ENCODE measurements at regions not wholly inside any gene's neighbourhood (a gene's known extent, or its start where the extent isn't known, plus 50 kb on each side); places are given as distances from the start of the nearest gene placed in this dataset.
"Not testable (repeated sequence)": the region's sequence is repeated elsewhere in the genome, so short reads cannot be mapped to it uniquely, and the experiment has no call there.

DNA sequence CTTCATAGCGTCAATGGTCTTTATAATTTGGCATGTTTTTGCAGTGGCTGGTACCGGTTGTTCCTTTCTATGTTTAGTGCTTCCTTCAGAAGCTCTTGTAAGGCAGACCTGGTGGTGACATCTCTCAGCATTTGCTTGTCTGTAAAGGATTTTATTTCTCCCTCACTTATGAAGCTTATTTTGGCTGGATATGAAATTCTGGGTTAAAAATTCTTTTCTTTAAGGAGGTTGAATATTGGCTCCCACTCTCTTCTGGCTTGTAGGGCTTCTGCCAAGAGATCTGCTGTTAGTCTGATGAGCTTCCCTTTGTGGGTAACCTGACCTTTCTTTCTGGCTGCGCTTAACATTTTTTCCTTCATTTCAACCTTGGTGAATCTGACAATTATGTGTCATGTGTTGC is 250.0 kb upstream of the CTNNB1 start:
- not testable (repeated sequence) for DNase-seq (ENCODE audit: low read depth)

DNA sequence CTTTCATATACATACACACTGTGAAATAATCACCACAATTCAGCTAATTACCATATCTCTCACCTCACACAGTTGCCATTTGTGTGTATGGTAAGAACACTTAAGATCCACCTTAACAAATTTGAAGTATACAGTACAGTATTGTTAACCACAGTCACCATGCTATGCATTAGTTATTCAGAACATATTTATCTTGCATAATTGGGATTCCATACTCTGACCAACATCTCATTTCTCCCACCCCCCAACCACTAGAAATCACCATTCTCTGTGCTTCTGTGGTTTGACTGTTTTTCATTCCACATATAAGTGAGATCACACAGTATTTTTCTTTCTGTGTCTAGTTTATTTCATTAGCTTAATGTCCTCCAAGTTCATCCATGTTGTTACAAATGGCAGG is 247.7 kb upstream of the CTNNB1 start:
- no peak for DNase-seq (ENCODE audit: low read depth)

DNA sequence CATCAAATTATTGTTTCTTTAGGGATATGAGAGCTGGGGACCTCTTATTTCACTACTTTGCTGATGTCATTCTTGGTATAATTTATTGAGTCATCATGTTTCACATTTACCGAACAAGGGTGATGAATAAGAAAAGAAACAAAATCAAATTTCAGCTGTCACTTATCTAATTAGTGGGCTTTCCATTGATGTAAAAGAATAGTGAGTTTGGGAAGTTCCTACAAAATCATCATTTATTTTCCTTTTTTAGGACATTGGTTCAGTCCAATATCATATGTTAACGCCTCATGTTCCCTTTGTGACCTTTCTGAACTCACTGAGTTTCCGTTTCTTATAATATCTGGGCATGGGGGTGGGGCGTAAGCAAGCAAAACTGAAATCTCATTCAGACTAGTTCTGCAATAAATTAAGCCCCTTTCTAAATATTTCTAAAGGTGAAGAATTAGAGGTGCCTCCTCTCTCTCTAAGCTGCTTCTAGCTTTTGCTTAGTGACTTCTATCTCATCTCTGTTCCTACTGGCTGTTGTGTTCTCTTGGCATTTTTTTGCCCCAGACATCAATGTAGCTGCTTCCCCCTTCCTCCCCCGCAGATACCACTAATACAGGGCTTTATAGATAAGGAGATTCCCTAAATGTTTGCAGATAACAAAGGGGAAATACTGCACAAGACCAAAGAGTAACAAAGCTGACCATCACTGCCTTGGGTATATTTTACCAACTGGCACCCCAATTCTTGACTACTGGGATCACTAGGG is 238.0 kb upstream of the CTNNB1 start:
- no peak for DNase-seq (ENCODE audit: low read depth)

DNA sequence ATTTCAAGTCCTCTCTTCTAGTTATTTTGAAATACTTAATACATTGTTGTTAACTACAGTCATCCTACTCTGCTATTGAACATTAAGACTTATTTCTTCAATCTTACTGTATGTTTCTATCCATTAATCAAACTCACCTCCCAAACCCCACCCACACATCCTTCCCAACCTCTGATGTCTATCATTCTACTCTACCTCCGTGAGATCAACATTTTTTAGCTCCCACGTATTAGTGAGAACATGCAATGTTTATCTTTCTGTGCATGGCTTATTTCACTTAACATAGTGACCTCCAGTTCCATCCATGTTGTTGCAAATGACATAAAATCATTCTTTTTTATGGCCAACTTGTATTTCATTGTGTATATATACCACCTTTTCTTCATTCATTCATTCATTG is 236.6 kb upstream of the CTNNB1 start:
- no peak for DNase-seq (ENCODE audit: low read depth)

- DNase-seq (ENCODE audit: low read depth), result no peak
Measured at GRCh38 chr3:40968666-40969065, 230.6 kb upstream of the CTNNB1 start.

DNA sequence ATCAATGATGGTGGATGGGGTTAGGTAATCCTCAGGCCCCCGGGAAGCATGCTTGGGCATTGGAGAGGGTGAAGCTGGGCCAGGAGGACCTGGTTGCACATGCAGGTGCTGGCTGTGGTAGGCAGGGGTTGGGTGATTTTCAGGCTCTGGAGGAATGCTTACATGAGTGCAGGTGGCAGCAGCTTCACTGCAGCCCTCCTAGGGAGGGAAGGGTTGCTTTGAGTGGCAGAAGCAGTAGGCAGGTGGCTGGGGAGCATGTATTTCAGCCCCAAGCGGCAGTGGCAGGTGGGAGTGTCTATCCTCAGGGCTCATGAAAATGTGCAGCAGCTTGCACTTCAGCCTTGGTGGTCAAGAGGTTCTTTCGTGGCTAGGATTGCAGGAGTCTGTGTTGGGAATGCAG is 230.0 kb upstream of the CTNNB1 start:
- no peak for DNase-seq (ENCODE audit: low read depth)

DNA sequence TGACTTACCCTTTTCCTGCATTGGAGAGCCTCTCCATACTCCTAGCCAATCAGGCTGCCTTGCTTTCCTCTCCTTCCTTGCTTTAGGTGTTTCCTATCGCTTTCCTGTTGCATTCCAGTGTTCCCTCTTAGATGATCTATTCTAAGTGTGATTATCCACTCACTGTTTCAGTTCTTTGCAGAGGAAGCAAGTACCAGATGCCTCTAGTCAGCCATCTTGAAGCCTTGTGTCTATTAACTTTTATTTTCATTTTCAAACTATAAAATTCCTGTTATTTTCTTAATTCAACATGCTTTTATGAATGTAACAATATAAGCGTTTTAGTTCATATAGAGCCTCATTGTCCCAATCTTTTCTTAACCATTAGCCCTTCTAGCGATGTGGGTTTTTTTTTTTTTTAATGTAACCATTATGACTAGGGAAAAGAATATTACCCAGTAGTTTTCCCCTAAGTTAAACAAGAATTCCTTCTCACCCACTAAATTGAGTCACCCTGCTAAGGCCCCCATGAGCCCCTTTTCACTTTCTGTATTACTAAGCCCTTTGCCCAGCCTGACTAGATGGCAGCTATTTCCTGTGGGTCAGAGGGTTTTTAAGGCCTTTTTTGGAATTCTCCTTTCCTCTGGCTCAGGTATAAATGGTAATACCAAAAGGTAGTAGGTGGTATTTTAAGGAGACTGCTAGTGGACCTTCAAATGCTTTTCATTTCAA is 229.4 kb upstream of the CTNNB1 start:
- no peak for DNase-seq (ENCODE audit: low read depth)

GRCh38 chr3:40971191-40972168 is 227.8 kb upstream of the CTNNB1 start:
- DNase-seq (ENCODE audit: low read depth), result no peak

DNA sequence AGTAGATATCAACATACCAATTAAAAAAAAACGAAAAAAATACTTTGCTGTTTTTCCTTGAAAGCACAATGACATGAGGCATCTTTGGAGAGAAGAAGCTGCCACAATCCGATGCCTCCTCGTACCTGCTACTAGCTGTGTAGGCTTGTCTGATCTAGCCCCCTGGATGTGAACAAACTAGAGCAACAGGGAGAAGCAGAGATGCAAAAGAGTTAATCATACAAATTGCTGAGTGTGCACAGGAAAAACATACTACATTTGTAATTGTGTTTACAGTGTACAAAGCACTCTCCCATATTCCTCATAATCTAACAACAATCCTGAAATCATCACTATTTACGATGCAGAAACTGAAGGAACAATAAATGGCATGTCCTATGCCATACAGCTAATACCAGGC is 227.0 kb upstream of the CTNNB1 start:
- no peak for DNase-seq (ENCODE audit: low read depth)

DNA sequence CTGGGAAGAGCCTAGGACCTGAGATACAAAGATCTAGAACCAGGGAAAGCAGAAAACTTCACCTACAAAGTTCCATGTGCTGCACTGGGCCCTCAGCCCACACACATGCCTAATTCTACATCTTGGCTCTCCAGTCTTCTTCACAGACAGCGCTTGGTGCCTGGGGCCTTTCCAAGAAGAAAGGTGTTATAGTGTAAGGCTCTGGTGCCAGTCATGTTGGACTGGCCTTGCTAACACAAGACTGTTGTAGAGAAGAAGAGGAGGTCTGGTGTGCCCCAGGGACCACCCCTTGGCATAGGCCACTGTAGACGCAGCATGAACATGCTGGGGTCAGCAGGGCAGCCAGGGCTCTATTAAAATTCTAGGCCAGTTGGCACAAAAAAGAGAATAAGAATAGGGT is 226.2 kb upstream of the CTNNB1 start:
- no peak for DNase-seq (ENCODE audit: low read depth)

DNA sequence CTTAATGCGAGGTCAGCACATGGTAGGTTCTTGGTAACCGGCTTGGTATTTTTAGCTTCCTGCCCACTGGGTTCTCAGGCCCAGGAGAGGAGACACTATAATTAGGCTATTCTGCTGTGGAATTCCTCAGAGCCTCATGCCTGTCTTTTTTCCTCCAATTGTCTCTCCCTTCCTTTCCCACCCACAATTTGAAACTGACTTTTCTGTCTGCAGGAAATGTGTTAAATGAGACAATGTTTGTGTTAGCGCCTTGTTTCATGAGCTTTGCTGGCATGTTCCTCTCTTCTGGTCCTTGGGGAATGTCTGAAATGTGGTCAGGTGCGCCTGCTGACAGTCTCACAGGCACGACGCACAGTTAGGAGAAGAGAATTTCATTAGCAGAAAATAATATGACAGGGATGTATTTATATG is 223.6 kb upstream of the CTNNB1 start:
- no peak for DNase-seq (ENCODE audit: low read depth)

- DNase-seq (ENCODE audit: low read depth), result no peak
Measured at GRCh38 chr3:40976241-40976640, 223.1 kb upstream of the CTNNB1 start.

DNA sequence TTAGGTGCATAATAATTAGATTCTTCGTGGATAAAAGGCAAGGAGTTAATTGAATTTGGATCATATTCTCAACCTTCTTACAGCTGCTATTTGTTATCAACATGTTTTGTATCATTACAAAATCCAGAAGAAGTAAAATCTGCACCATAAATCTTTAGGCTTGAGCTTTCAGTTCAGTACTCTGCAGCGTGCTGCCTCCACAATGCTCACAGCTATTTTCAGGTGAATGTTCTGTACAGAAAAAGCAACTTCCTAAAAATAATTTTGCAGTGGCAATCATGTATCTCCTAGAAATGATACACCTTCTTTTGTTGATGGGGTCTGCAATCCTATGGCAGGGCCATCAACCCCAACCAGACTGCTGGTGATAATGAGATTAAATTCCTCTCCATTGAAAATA is 220.9 kb upstream of the CTNNB1 start:
- no peak for DNase-seq (ENCODE audit: low read depth)

DNA sequence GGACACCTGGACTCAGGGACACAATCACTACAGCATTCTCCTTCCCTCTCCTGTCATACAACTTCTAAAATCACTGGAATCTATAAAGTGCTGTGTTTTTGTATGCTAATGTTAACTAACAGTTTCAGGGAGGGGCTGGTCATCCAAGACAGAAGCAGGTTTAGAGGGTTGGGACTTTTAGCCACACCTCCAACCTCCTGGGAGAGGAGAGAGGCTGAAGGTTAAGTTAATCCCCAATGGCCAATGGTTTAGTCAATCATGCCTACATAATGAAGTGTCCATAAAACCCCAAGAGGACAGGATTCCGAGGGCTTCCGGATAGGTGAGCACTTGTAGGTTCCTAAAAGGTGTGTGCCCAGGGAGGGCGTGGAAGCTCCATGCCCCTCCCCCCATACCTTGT is 219.3 kb upstream of the CTNNB1 start:
- no peak for DNase-seq (ENCODE audit: low read depth)

DNA sequence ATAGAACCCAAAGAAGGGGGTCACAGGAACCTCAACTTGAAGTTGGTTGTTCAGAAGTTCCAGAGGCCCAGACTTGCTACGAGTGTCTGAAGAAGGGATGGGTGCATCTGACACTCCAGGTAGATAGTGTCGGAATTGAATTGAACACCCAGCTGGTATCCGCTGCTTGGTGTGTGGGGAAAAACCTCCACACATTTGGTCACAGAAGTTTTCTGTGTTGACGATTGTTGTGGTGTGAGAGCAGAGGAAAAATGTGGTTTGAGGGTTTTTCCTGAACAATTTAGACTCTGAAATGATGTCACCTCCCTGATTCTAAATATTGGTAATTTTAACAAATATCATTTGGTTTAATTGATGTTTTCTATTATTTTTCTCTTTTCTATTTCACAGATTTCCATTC is 218.8 kb upstream of the CTNNB1 start:
- DNase-seq (ENCODE audit: low read depth), result no peak

DNA sequence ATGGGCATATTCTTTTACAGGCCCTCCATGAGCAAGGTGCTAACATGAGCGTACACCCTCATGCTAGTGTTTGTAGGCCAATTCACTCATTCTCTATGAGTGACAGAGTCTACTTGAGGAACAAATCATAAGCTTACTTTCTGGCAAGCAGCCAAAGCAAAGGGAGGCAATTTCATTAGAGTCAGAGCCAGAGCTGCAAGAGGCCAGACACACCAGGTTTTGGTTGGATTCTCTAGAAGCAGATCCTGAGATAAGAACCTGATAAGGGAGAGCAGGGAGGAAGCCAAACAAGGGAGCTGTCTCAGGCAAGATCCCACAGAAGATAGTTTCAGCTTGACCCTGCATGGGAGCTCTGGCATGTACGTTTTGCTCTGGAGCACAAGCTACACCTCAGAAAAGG is 214.1 kb upstream of the CTNNB1 start:
- no peak for DNase-seq (ENCODE audit: low read depth)

DNA sequence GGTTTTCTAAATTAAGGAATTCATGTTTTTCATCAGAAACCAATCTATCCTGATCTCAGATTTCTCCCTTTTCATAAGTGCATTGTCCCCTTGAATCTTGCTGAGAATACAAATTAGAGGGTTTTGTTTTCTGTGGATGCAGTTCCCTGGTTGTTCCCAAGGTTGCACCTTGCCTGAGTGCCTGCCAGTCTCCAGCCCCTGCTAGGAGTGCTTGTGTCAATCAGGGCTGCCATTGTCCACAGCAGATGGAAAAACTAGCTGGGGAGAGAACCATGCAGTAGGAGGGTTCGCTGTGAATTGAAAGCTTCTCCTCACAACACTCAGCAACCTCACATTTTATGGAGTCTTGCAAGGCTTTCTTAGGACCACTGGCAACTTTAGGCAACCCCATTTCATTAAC is 210.8 kb upstream of the CTNNB1 start:
- DNase-seq (ENCODE audit: low read depth), result no peak

DNA sequence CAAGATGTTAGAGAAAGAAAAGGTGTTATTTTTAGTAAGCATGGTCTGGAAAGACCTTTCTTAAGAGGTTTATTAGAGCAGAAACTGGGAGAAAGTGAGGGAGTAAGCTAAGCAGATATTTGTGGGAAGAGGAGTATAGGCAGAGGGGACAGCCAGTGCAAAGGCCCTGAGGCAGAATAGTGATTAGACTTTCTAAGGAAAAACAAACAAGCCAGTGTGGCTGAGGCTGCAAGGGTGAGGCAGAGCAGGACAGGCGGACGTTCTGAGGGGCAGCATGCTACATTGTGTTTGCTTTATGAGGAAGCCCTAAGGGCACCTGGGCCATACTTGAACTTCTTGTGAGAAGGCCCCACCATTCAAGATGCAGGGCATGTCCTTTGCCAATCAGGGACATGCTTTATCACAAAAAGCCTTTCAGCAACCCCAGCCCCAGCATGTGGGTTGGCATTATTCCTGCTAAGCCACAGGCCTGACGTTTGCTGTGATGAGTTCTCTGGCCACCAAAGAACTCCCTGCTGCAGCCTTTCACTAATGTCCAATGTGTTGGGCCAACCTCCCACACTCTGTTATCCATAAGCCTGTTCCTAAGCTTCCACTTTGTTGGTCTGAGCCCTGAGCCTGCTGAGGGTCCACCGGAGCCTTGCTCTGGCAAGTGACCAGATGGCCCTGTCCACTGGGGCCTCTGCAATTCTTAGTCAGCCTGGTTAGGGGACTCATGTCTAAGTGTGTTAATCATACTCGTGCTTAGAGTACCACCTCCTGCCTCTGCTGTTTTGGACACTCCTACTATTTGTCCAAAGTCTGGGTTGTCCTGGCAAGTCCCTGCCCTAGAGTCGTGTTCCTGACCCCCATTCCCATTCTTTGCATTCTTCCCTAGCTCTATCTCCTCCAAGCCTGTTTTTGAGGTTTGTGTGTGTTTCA is 209.9 kb upstream of the CTNNB1 start:
- no peak for DNase-seq (ENCODE audit: low read depth)

DNA sequence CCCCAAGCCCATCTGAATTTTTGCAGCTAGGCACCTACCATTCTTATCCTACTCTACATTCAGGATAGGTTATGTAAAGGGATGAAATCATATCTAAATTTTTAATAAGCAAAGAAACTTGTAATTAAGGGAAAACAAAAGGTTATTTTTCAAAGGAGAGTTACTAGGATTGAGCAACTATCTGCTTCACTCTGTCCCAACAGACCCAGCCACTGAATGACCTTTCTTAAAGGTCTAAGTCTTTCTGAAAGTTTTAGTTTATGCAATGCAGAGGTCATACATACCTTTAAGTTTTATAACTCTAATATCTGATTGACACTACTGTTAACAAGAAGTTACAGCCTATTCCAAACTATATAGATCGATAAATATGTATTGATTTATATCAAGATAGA is 209.2 kb upstream of the CTNNB1 start:
- no peak for DNase-seq (ENCODE audit: low read depth)

GRCh38 chr3:40992023-40992422 is 207.3 kb upstream of the CTNNB1 start:
- no peak for DNase-seq (ENCODE audit: low read depth)

DNA sequence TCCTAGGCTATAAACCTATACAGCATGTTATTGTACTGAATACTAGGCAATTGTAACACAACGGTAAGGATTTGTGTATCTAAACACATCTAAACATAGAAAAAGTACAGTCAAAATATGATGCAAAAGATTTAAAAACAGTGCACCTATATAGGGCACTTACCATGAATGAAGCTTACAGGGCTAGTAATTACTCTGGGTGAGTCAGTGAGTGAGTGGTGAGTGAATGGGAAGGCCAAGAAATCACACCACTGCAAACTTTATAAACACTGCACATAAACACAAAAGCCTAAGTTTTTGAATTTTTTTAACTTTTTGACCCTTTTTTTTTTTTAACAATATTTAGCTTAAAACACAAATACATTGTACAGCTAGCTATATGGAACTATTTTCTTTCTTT is 204.7 kb upstream of the CTNNB1 start:
- DNase-seq (ENCODE audit: low read depth), result no peak

DNA sequence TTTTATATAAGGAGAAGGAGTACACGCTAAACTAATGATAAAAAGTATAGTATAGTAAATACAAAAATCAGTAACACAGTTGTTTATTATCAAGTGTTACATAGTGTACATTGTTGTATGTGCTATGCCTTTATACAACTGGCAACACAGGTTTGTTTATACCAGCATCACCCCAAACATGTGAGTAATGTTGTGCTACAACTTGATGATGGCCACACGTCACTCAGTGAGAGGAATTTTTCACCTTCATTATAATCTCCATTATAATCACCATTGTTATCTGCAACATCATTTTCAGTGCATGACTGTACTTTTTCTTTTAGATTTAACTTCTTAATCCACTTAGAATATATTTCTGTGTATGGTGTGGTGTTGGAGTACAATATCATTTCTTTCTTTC is 204.0 kb upstream of the CTNNB1 start:
- DNase-seq (ENCODE audit: low read depth), result no peak

Data from stimulated activated CD4-positive, alpha-beta T cell treated with anti-CD3 and anti-CD28 coated beads, Interleukin-2, amount 100 ng/mL, for 4 hours (primary cell).